A673 (cell line): ENCODE measurements at regions not wholly inside any gene's neighbourhood (a gene's known extent, or its start where the extent isn't known, plus 50 kb on each side); places are given as distances from the start of the nearest gene placed in this dataset.

Experiments
- BruUV-seq: library from RNA; stranded (reverse); fragments of 400-500 nt; replicated peaks from 2 replicates; lab custom pipeline; 2021; lab: Mats Ljungman, UMichigan
- CTCF ChIA-PET: fragments of 300-600 bp; sonication (Branson Sonifier 250); formaldehyde crosslinking; loops from one replicate; lab custom pipeline; 2022; ENCODE audit warnings: antibody characterized with exemption; lab: Charles Lee
- POLR2A ChIA-PET: fragments of 300-600 bp; sonication (Branson Sonifier 250); formaldehyde crosslinking; loops from one replicate; lab custom pipeline; 2022; ENCODE audit warnings: antibody characterized with exemption; ENCODE audit not compliant: low non-redundant PET; lab: Charles Lee
- DNase-seq: peaks from one replicate; pipeline ENCODE4 v3.0.0-alpha.2; 2015; ENCODE audit warnings: low spot score
- H3K27ac ChIP-seq: fragments of 200-600 bp; sonication (generic); 2 replicates; pipeline ENCODE4 v1.5.1; 2016; ENCODE audit warnings: mixed run types, low read depth, mild to moderate bottlenecking, mixed read lengths, antibody characterized with exemption, low read length; ENCODE audit not compliant: poor library complexity, severe bottlenecking
- H3K27me3 ChIP-seq: fragments of 200-600 bp; sonication (generic); replicated peaks from 2 replicates; pipeline ENCODE4 v1.6.1; 2017; ENCODE audit warnings: mixed run types, low read depth, mild to moderate bottlenecking, mixed read lengths, antibody characterized with exemption, low read length; ENCODE audit not compliant: insufficient read depth, poor library complexity
- H3K36me3 ChIP-seq: fragments of 200-600 bp; sonication (generic); 2 replicates; pipeline ENCODE4 v1.6.1; 2016; ENCODE audit warnings: mixed run types, mild to moderate bottlenecking, mixed read lengths, antibody characterized with exemption, low read length; ENCODE audit not compliant: insufficient read depth, poor library complexity, severe bottlenecking
- H3K4me1 ChIP-seq: fragments of 200-600 bp; sonication (generic); 2 replicates; pipeline ENCODE4 v1.6.1; 2017; ENCODE audit warnings: mixed run types, mild to moderate bottlenecking, mixed read lengths, antibody characterized with exemption, low read length; ENCODE audit not compliant: insufficient read depth, poor library complexity, severe bottlenecking
- H3K4me3 ChIP-seq: fragments of 200-600 bp; sonication (generic); 2 replicates; pipeline ENCODE4 v1.5.1; 2016; ENCODE audit warnings: low read depth, mixed run types, mild to moderate bottlenecking, mixed read lengths, low read length; ENCODE audit not compliant: poor library complexity, severe bottlenecking
- H3K9me3 ChIP-seq: fragments of 200-600 bp; sonication (generic); 2 replicates; pipeline ENCODE4 v1.6.1; 2016; ENCODE audit warnings: mixed run types, low read depth, mild to moderate bottlenecking, mixed read lengths, antibody characterized with exemption, low read length; ENCODE audit not compliant: poor library complexity, severe bottlenecking
- EZH2 ChIP-seq: fragments of 200-600 bp; sonication (generic); IDR thresholded peaks from 2 replicates; pipeline ENCODE4 v1.6.1; 2017; ENCODE audit warnings: borderline replicate concordance, low read depth, mild to moderate bottlenecking, mixed read lengths, antibody characterized with exemption, low read length; ENCODE audit not compliant: poor library complexity, severe bottlenecking
- intact Hi-C: fragments of 100-400 bp; cut with micrococcal nuclease; formaldehyde crosslinking; loops from one replicate; pipeline ENCODE4 v1.10.0; 2022; ENCODE audit not compliant: unreplicated experiment
- TF ChIP-seq, protein P1 (sequence below): fragments of 300-800, 200-600 bp; sonication (generic); conservative IDR thresholded peaks from 2 replicates; pipeline ENCODE4 v1.5.1; 2017; ENCODE audit warnings: low read depth, mild to moderate bottlenecking, antibody characterized with exemption, low read length, moderate library complexity, mixed read lengths

DNA sequence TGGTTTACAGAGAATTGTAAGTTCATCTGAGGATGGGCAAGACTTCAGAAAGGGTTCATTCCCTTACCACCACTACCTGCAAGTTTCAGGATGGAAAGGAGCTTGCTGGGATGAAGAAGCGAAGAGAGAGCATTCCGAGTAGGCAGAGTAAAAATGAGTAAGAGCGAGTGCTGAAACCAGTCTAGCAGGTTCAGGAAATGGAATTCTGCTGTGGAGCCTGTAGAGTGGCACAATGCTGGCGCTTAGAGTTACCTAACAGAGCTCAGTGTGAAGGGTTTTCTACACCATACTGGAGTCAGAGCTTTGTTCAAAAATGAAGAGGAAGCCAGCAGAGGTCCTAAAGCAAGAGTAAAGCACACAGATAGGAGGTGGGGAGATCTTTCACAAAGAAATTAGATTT lies 179.2 kb upstream of the ZC3H12C start:
- TF ChIP-seq, protein P1, sequence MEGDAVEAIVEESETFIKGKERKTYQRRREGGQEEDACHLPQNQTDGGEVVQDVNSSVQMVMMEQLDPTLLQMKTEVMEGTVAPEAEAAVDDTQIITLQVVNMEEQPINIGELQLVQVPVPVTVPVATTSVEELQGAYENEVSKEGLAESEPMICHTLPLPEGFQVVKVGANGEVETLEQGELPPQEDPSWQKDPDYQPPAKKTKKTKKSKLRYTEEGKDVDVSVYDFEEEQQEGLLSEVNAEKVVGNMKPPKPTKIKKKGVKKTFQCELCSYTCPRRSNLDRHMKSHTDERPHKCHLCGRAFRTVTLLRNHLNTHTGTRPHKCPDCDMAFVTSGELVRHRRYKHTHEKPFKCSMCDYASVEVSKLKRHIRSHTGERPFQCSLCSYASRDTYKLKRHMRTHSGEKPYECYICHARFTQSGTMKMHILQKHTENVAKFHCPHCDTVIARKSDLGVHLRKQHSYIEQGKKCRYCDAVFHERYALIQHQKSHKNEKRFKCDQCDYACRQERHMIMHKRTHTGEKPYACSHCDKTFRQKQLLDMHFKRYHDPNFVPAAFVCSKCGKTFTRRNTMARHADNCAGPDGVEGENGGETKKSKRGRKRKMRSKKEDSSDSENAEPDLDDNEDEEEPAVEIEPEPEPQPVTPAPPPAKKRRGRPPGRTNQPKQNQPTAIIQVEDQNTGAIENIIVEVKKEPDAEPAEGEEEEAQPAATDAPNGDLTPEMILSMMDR, result no peak
- TF ChIP-seq EZH2, result no peak
- no peaks in the 10 kb centered on the region for H3K27me3 ChIP-seq
- H3K27ac ChIP-seq, result no peak overlapping the region
- intact Hi-C loops, result no loop called here
- no peaks in the 10 kb centered on the region for H3K36me3 ChIP-seq
- DNase-seq, result no peak
- no peaks in the 10 kb centered on the region for H3K9me3 ChIP-seq
- H3K4me1 ChIP-seq, result no peaks in the 10 kb centered on the region
- CTCF ChIA-PET, result no interaction called here
- no TSS peak for BruUV-seq
- POLR2A ChIA-PET, result no interaction called here
- H3K4me3 ChIP-seq, result no peak overlapping the region

DNA sequence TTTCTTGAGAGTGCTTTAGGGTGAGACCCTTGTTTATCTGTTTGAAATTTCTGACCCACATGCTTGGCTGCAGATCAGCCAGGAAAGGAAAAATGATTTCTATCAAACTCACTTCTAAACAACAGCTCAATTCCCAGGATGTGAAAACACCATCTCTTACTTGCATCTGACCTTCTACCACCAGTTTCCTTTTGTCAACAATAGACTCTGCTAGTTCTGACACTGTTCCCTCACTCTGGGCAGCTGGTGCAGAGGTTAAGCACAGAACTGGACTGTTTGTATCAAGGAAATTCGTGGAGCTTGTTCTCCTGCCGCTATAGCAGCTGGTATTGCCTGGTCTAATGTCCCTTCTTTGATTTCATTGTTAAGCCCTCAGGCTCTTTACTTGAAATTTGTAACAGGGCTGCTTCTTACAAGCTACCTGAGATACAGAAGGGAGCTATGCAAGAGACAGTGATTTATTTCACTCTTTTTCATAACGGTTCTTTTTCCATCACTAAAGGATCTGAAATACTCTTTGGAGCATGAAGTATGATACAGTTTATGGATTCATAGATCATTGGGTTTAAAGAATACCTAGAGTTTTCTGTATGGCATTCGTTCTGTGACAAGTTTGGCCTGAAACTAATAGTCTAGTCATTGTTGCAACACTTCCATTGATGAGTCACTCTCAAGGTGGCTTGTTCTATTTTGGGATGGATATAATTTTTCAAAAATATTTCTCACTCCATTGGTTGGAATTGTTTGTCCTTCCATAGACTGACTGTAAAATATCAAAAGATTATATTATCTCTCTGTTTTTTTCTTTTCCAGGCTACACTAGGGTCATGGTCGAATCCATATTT lies 178.2 kb upstream of the ZC3H12C start:
- Histone ChIP-seq H3K27ac (no peak overlapping the region), H3K4me1 (no peaks in the 10 kb centered on the region), H3K4me3 (no peak overlapping the region), H3K27me3 (no peaks in the 10 kb centered on the region), H3K9me3 (peaks cover 4% of the 10 kb centered on the region), H3K36me3 (no peaks in the 10 kb centered on the region)
- intact Hi-C loops, result no loop called here
- CTCF ChIA-PET, result no interaction called here
- POLR2A ChIA-PET, result no interaction called here
- TF ChIP-seq, protein P1, result no peak
- TF ChIP-seq EZH2, result no peak
- DNase-seq, result no peak
- no TSS peak for BruUV-seq

DNA sequence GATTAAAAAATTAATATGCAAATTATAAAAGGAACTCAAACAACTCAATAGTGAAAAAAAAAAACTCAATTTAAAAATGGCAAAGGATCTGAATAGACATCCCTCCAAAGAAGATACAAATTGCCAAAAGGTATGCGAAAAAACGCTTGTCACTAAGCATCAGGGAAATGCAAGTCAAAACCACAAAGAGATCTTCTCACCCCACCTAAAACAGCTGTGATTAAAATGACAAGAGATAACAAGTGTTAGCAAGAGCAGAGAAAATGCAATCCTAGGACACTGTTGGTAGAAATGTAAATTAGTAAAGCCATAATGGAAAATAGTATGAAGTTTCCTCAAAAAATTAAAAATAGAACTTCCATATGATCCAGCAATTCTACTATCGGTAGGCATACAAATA lies 166.3 kb upstream of the ZC3H12C start:
- Histone ChIP-seq H3K9me3 (no peaks in the 10 kb centered on the region), H3K27me3 (no peaks in the 10 kb centered on the region), H3K4me3 (no peak overlapping the region), H3K27ac (no peak overlapping the region), H3K4me1 (no peaks in the 10 kb centered on the region), H3K36me3 (no peaks in the 10 kb centered on the region)
- CTCF ChIA-PET, result no interaction called here
- intact Hi-C loops, result no loop called here
- no peak for TF ChIP-seq EZH2
- TF ChIP-seq, protein P1, result no peak
- POLR2A ChIA-PET, result no interaction called here
- DNase-seq, result no peak
- BruUV-seq, result no TSS peak
